Thymus (tissue), 11 donors: ENCODE measurements at regions not wholly inside any gene's neighbourhood (a gene's known extent, or its start where the extent isn't known, plus 50 kb on each side); places are given as distances from the start of the nearest gene placed in this dataset.

ENCODE experiments used
- DNase-seq, 9 donors: peaks; one replicate each; pipeline ENCODE4 v3.0.0-alpha.2; 2013; ENCODE audit warnings: low spot score in 9 of 9, low read depth in 6 of 9, missing footprints in 1 of 9
- H3K27ac ChIP-seq, 2 donors: one replicate each; pipeline ENCODE4 v1.5.1; 2013; ENCODE audit warnings: control low read depth in 1 of 2, low read depth in 1 of 2, low read length in 1 of 2, mild to moderate bottlenecking in 1 of 2, moderate library complexity in 1 of 2
- H3K27me3 ChIP-seq, 2 donors: one replicate each; pipeline ENCODE4 v1.5.1; 2013; ENCODE audit warnings: low read length in 1 of 2; ENCODE audit not compliant: control insufficient read depth in 2 of 2, insufficient read depth in 1 of 2
- H3K36me3 ChIP-seq, 2 donors: one replicate each; pipeline ENCODE4 v1.5.1; 2013; ENCODE audit warnings: low read length in 1 of 2, mild to moderate bottlenecking in 1 of 2, moderate library complexity in 1 of 2; ENCODE audit not compliant: control insufficient read depth in 2 of 2, insufficient read depth in 2 of 2
- H3K4me1 ChIP-seq, 2 donors: one replicate each; pipeline ENCODE4 v1.5.1; 2013; ENCODE audit warnings: low read length in 2 of 2; ENCODE audit not compliant: control insufficient read depth in 2 of 2, insufficient read depth in 2 of 2
- H3K4me3 ChIP-seq, 2 donors: one replicate each; pipeline ENCODE4 v1.5.1; 2013; ENCODE audit warnings: low read length in 2 of 2, control low read depth in 1 of 2, mild to moderate bottlenecking in 1 of 2
- H3K9me3 ChIP-seq, 2 donors: one replicate each; pipeline ENCODE4 v1.5.1; 2013; ENCODE audit warnings: low read length in 1 of 2, mild to moderate bottlenecking in 1 of 2; ENCODE audit not compliant: control insufficient read depth in 2 of 2, insufficient read depth in 1 of 2
- WGBS: extraction: QIAGEN DNeasy Blood & Tissue Kit; methylation state at CpG from one replicate; pipeline ENCODE4 v1.1.7; 2013; 5-methylcytosine and 5-hydroxymethylcytosine counted together
- donor health status: healthy.

GRCh38 chr10:36450380-36450779 is 675.0 kb upstream of the ANKRD30A start:
- Histone ChIP-seq H3K27me3 (no peaks in the 10 kb centered on the region), H3K27ac (no peak overlapping the region), H3K9me3 (peaks cover 1 to 4% of the 10 kb centered on the region in 2 donors), H3K4me1 (no peaks in the 10 kb centered on the region), H3K36me3 (no peaks in the 10 kb centered on the region), H3K4me3 (no peak overlapping the region)
- no peak for DNase-seq
- WGBS: 91% methylated on average over 8 of the region's 8 CpGs

GRCh38 chr10:36448760-36449691 is 676.4 kb upstream of the ANKRD30A start:
- Histone ChIP-seq H3K9me3 (peaks cover 1 to 4% of the 10 kb centered on the region in 2 donors), H3K36me3 (no peaks in the 10 kb centered on the region), H3K27ac (no peak overlapping the region), H3K4me1 (no peaks in the 10 kb centered on the region), H3K27me3 (no peaks in the 10 kb centered on the region), H3K4me3 (no peak overlapping the region)
- 83% methylated on average over 11 of the region's 11 CpGs for WGBS
- no peak for DNase-seq

GRCh38 chr10:36446881-36447280 is 678.5 kb upstream of the ANKRD30A start:
- 87% methylated on average over 8 of the region's 8 CpGs for WGBS

GRCh38 chr10:36443233-36443632 is 682.2 kb upstream of the ANKRD30A start:
- Histone ChIP-seq H3K4me3 (no peak overlapping the region), H3K27ac (no peak overlapping the region), H3K27me3 (no peaks in the 10 kb centered on the region), H3K9me3 (peaks cover 1 to 4% of the 10 kb centered on the region in 2 donors), H3K36me3 (no peaks in the 10 kb centered on the region), H3K4me1 (no peaks in the 10 kb centered on the region)
- no peak for DNase-seq

More at GRCh38 chr10:36446881-36447280, 678.5 kb upstream of the ANKRD30A start:
- H3K4me3 ChIP-seq: no peak overlapping the region
- no peak for DNase-seq
- H3K4me1 ChIP-seq: no peaks in the 10 kb centered on the region
- no peak overlapping the region for H3K27ac ChIP-seq
- no peaks in the 10 kb centered on the region for H3K36me3 ChIP-seq
- H3K9me3 ChIP-seq: peaks cover 1 to 4% of the 10 kb centered on the region in 2 donors
- no peaks in the 10 kb centered on the region for H3K27me3 ChIP-seq

- Histone ChIP-seq H3K27me3 (no peaks in the 10 kb centered on the region), H3K4me1 (no peaks in the 10 kb centered on the region), H3K9me3 (no peaks in the 10 kb centered on the region), H3K4me3 (no peak overlapping the region), H3K27ac (no peak overlapping the region), H3K36me3 (no peaks in the 10 kb centered on the region)
- no peak for DNase-seq
- WGBS: 96% methylated on average over 7 of the region's 7 CpGs
These were observed 683.8 kb upstream of the ANKRD30A start for GRCh38 chr10:36441557-36441956.

GRCh38 chr10:36440539-36440938 is 684.9 kb upstream of the ANKRD30A start:
- H3K27me3 ChIP-seq: no peaks in the 10 kb centered on the region
- 93% methylated on average over 1 of the region's 1 CpG for WGBS
- no peaks in the 10 kb centered on the region for H3K4me1 ChIP-seq
- H3K4me3 ChIP-seq: no peak overlapping the region
- no peak overlapping the region for H3K27ac ChIP-seq
- no peak for DNase-seq
- no peaks in the 10 kb centered on the region for H3K9me3 ChIP-seq
- no peaks in the 10 kb centered on the region for H3K36me3 ChIP-seq

- Histone ChIP-seq H3K36me3 (no peaks in the 10 kb centered on the region), H3K9me3 (no peaks in the 10 kb centered on the region), H3K27me3 (no peaks in the 10 kb centered on the region), H3K4me1 (no peaks in the 10 kb centered on the region), H3K4me3 (no peak overlapping the region), H3K27ac (no peak overlapping the region)
- WGBS: 91% methylated on average over 3 of the region's 3 CpGs
- no peak for DNase-seq
These were observed 688.0 kb upstream of the ANKRD30A start for GRCh38 chr10:36437367-36437766.

- no peak for DNase-seq
- Histone ChIP-seq H3K9me3 (peaks cover 0 to 1% of the 10 kb centered on the region in 2 donors), H3K27ac (no peak overlapping the region), H3K4me1 (no peaks in the 10 kb centered on the region), H3K27me3 (no peaks in the 10 kb centered on the region), H3K36me3 (no peaks in the 10 kb centered on the region), H3K4me3 (no peak overlapping the region)
- 96% methylated on average over 2 of the region's 2 CpGs for WGBS
These were observed 696.9 kb upstream of the ANKRD30A start for GRCh38 chr10:36428507-36428906.

- H3K9me3 ChIP-seq: peaks cover 0 to 2% of the 10 kb centered on the region in 2 donors
- no peaks in the 10 kb centered on the region for H3K4me1 ChIP-seq
- no peaks in the 10 kb centered on the region for H3K36me3 ChIP-seq
- H3K27me3 ChIP-seq: no peaks in the 10 kb centered on the region
- no peak for DNase-seq
- H3K27ac ChIP-seq: no peak overlapping the region
- H3K4me3 ChIP-seq: no peak overlapping the region
These were observed 700.1 kb upstream of the ANKRD30A start for GRCh38 chr10:36425131-36425797.
